ENCODE measurements at regions not wholly inside any gene's neighbourhood (a gene's known extent, or its start where the extent isn't known, plus 50 kb on each side); places are given as distances from the start of the nearest gene placed in this dataset.

- 28 to 40% methylated on average over 3 of the region's 3 CpGs for WGBS, 2 donors
- Histone ChIP-seq H3K36me3 (replicated peaks in 1 of 2; ENCODE audit: insufficient read depth in 1 of 2, low read depth in 2 of 2) (no peaks in the 10 kb centered on the region), H3K27me3 (no peaks in the 10 kb centered on the region), H3K9me3 (no peaks in the 10 kb centered on the region), H3K27ac (no peak overlapping the region), H3K4me3 (no peak overlapping the region), H3K4me1 (no peaks in the 10 kb centered on the region)
- TF ChIP-seq POLR2A (IDR thresholded peaks at IDR 0.05) (no peak), CTCF (IDR thresholded peaks at IDR 0.05) (no peak)
- intact Hi-C loops (cut with DNase I): no loop called here
- DNase-seq (no peak), ATAC-seq (no peak)
These were observed 79.9 kb upstream of the PCDH18 start for GRCh38 chr4:137611998-137612700.

GRCh38 chr4:137610960-137611359 lies 78.7 kb upstream of the PCDH18 start:
- 52 to 65% methylated on average over 2 of the region's 2 CpGs for WGBS, 2 donors
- Histone ChIP-seq H3K27me3 (no peaks in the 10 kb centered on the region), H3K27ac (no peak overlapping the region), H3K4me1 (no peaks in the 10 kb centered on the region), H3K36me3 (replicated peaks in 1 of 2; ENCODE audit: insufficient read depth in 1 of 2, low read depth in 2 of 2) (no peaks in the 10 kb centered on the region), H3K4me3 (no peak overlapping the region), H3K9me3 (no peaks in the 10 kb centered on the region)
- TF ChIP-seq POLR2A (IDR thresholded peaks at IDR 0.05) (no peak), CTCF (IDR thresholded peaks at IDR 0.05) (no peak)
- DNase-seq: no peak
- intact Hi-C loops (cut with DNase I): no loop called here
- no peak for ATAC-seq

GRCh38 chr4:137609718-137610430 lies 77.6 kb upstream of the PCDH18 start:
- H3K27ac ChIP-seq: peak overlapping the region in 1 of 4 donors; percentile 34
- ATAC-seq (peak; percentile 33), DNase-seq (no peak)
- intact Hi-C loops (cut with DNase I): no loop called here
- no peaks in the 10 kb centered on the region for H3K36me3 ChIP-seq (replicated peaks in 1 of 2; ENCODE audit: insufficient read depth in 1 of 2, low read depth in 2 of 2)
- whole genome bisulfite sequencing, 2 donors: 28 to 44% methylated on average over 4 of the region's 4 CpGs
- no peaks in the 10 kb centered on the region for H3K27me3 ChIP-seq
- TF ChIP-seq POLR2A (IDR thresholded peaks at IDR 0.05): no peak
- no peak for TF ChIP-seq CTCF (IDR thresholded peaks at IDR 0.05)
- H3K9me3 ChIP-seq: no peaks in the 10 kb centered on the region
- H3K4me3 ChIP-seq: no peak overlapping the region
- H3K4me1 ChIP-seq: no peaks in the 10 kb centered on the region

- DNase-seq: no peak
- TF ChIP-seq POLR2A (IDR thresholded peaks at IDR 0.05) (no peak), CTCF (IDR thresholded peaks at IDR 0.05) (no peak)
- Histone ChIP-seq H3K27ac (no peak overlapping the region), H3K9me3 (no peaks in the 10 kb centered on the region), H3K4me1 (no peaks in the 10 kb centered on the region), H3K4me3 (no peak overlapping the region), H3K36me3 (replicated peaks in 1 of 2; ENCODE audit: insufficient read depth in 1 of 2, low read depth in 2 of 2) (no peaks in the 10 kb centered on the region), H3K27me3 (no peaks in the 10 kb centered on the region)
- intact Hi-C loops (cut with DNase I): no loop called here
- ATAC-seq: no peak
- whole genome bisulfite sequencing, 2 donors: 25 to 40% methylated on average over 1 of the region's 1 CpG
These were observed 75.8 kb upstream of the PCDH18 start for GRCh38 chr4:137608085-137608484.

All from body of pancreas (tissue), 4 donors.